HCT116 (cell line): ENCODE measurements at regions not wholly inside any gene's neighbourhood (a gene's known extent, or its start where the extent isn't known, plus 50 kb on each side); places are given as distances from the start of the nearest gene placed in this dataset.

Source experiments
- ATAC-seq: fragments of 200-7000 bp; cut with Tn5 transposase; 2 replicates; pipeline ENCODE4 v1.9.1; 2020; ENCODE audit warnings: mild to moderate bottlenecking, moderate library complexity
- BruUV-seq: library from RNA; stranded (reverse); fragments of 400-500 nt; replicated peaks from 2 replicates; lab custom pipeline; 2021; lab: Mats Ljungman, UMichigan
- CTCF ChIA-PET: fragments of 300-600 bp; sonication (Branson Sonifier 250); formaldehyde crosslinking; loops from one replicate; lab custom pipeline; 2021; ENCODE audit warnings: antibody characterized with exemption; lab: Charles Lee
- POLR2A ChIA-PET: fragments of 300-600, 350-600 bp; sonication (Branson Sonifier 250); formaldehyde crosslinking; loops from one replicate; lab custom pipeline; 2021; ENCODE audit warnings: antibody characterized with exemption; lab: Charles Lee
- RAD21 ChIA-PET, 2 experiments: fragments of 300-600 bp; sonication (Branson Sonifier 250); formaldehyde crosslinking; loops; one replicate each; lab custom pipeline; 2023; ENCODE audit warnings: low total read pairs in 2 of 2; ENCODE audit not compliant: uncharacterized antibody in 2 of 2, unreplicated experiment in 2 of 2, low non-redundant PET in 1 of 2; lab: Charles Lee
- DNase-seq: peaks from one replicate; pipeline ENCODE4 v3.0.0-alpha.2; 2010; ENCODE audit warnings: low read depth, low spot score
- H2AFZ ChIP-seq: fragments of 200-600 bp; shearing (Covaris generic), sonication (generic); 2 replicates; pipeline ENCODE4 v1.6.1; 2017; ENCODE audit warnings: low read depth, mixed run types, mixed read lengths, antibody characterized with exemption, low read length; ENCODE audit not compliant: poor library complexity, severe bottlenecking
- H3K27ac ChIP-seq: 2 replicates; pipeline ENCODE4 v1.5.1; 2012; ENCODE audit warnings: low read depth, low read length
- H3K27me3 ChIP-seq: fragments of 200-600 bp; sonication (generic); 2 replicates; pipeline ENCODE4 v1.6.1; 2016; ENCODE audit warnings: mixed run types, low read length, mixed read lengths; ENCODE audit not compliant: insufficient read depth
- H3K36me3 ChIP-seq, 2 experiments: fragments of 200-500 bp in 1 of 2; fragments of 200-600 bp in 1 of 2; sonication (Bioruptor generic) in 1 of 2; sonication (generic) in 1 of 2; 2 replicates each; pipeline versions ENCODE4 v1.5.1 to v1.6.1; 2014 to 2016; ENCODE audit warnings: low read length in 2 of 2, inconsistent platforms in 1 of 2, mixed read lengths in 1 of 2, mixed run types in 1 of 2; ENCODE audit not compliant: insufficient read depth in 2 of 2, control insufficient read depth in 1 of 2
- H3K4me1 ChIP-seq, 2 experiments: fragments of 200-600 bp in 1 of 2; sonication (generic) in 1 of 2; 2 replicates each; pipeline versions ENCODE4 v1.5.1 to v1.6.1; 2012 to 2017; ENCODE audit warnings: low read length in 2 of 2, inconsistent platforms in 1 of 2, mild to moderate bottlenecking in 1 of 2, mixed read lengths in 1 of 2, mixed run types in 1 of 2, moderate library complexity in 1 of 2; ENCODE audit not compliant: insufficient read depth in 2 of 2, control insufficient read depth in 1 of 2
- H3K4me2 ChIP-seq: fragments of 200-600 bp; sonication (generic); 2 replicates; pipeline ENCODE4 v1.6.1; 2017; ENCODE audit warnings: mixed run types, low read length, mixed read lengths
- H3K4me3 ChIP-seq, 2 experiments: fragments of 200-600 bp in 1 of 2; sonication (generic) in 1 of 2; replicated peaks in 1 of 2; 2 replicates each; pipeline ENCODE4 v1.5.1; 2011 to 2016; ENCODE audit warnings: low read length in 2 of 2, control low read depth in 1 of 2, low read depth in 1 of 2, mild to moderate bottlenecking in 1 of 2, mixed read lengths in 1 of 2, mixed run types in 1 of 2
- H3K79me2 ChIP-seq: fragments of 200-600 bp; sonication (generic); 2 replicates; pipeline ENCODE4 v1.6.1; 2017; ENCODE audit warnings: mild to moderate bottlenecking, mixed run types, low read length, moderate library complexity, mixed read lengths; ENCODE audit not compliant: insufficient read depth
- H3K9ac ChIP-seq: fragments of 200-600 bp; sonication (generic); 2 replicates; pipeline ENCODE4 v1.6.1; 2016; ENCODE audit warnings: low read length, mixed read lengths
- H3K9me2 ChIP-seq: fragments of 200-600 bp; sonication (generic), shearing (Covaris generic); 2 replicates; pipeline ENCODE4 v1.6.1; 2017; ENCODE audit warnings: mixed run types, mild to moderate bottlenecking, moderate library complexity; ENCODE audit not compliant: insufficient read depth
- H3K9me3 ChIP-seq, 2 experiments: fragments of 200-500 bp in 1 of 2; fragments of 200-600 bp in 1 of 2; sonication (Bioruptor generic) in 1 of 2; sonication (generic) in 1 of 2; 2 replicates each; pipeline ENCODE4 v1.6.1; 2014 to 2017; ENCODE audit warnings: low read length in 2 of 2, mixed read lengths in 2 of 2, inconsistent platforms in 1 of 2, low read depth in 1 of 2, mild to moderate bottlenecking in 1 of 2, mixed run types in 1 of 2, moderate library complexity in 1 of 2; ENCODE audit not compliant: control insufficient read depth in 1 of 2, insufficient read depth in 1 of 2
- H4K20me1 ChIP-seq: fragments of 200-600 bp; sonication (generic), shearing (Covaris generic); 2 replicates; pipeline ENCODE4 v1.6.1; 2017; ENCODE audit warnings: mixed run types, mild to moderate bottlenecking, moderate library complexity; ENCODE audit not compliant: insufficient read depth
- ATF3 ChIP-seq: IDR thresholded peaks from 2 replicates; pipeline ENCODE4 v1.6.1; 2012
- CBX3 ChIP-seq: IDR thresholded peaks from 2 replicates; pipeline ENCODE4 v1.6.1; 2012; ENCODE audit warnings: low read depth
- CEBPB ChIP-seq: IDR thresholded peaks from 2 replicates; pipeline ENCODE4 v1.6.1; 2012; ENCODE audit warnings: low read depth
- CTCF ChIP-seq, 3 experiments: fragments of 200-600 bp in 1 of 3; sonication (generic) in 1 of 3; IDR thresholded peaks in 2 of 3; conservative IDR thresholded peaks in 1 of 3; 2 replicates each; pipeline ENCODE4 v1.5.1; 2012 to 2017; ENCODE audit warnings: low read depth in 2 of 3, low read length in 2 of 3, antibody characterized with exemption in 1 of 3, borderline replicate concordance in 1 of 3, control low read depth in 1 of 3, mild to moderate bottlenecking in 1 of 3, mixed read lengths in 1 of 3, mixed run types in 1 of 3, moderate library complexity in 1 of 3; ENCODE audit not compliant: insufficient read depth in 1 of 3
- EGR1 ChIP-seq: IDR thresholded peaks from 2 replicates; pipeline ENCODE4 v1.6.1; 2012; ENCODE audit warnings: low read depth
- ELF1 ChIP-seq: IDR thresholded peaks from 2 replicates; pipeline ENCODE4 v1.6.1; 2012; ENCODE audit warnings: low read depth, borderline replicate concordance
- JUND ChIP-seq: IDR thresholded peaks from 2 replicates; pipeline ENCODE4 v1.6.1; 2012
- MAX ChIP-seq: IDR thresholded peaks from 2 replicates; pipeline ENCODE4 v1.6.1; 2012
- POLR2A ChIP-seq: IDR thresholded peaks from 2 replicates; pipeline ENCODE4 v1.7.0; 2011; ENCODE audit warnings: borderline replicate concordance; ENCODE audit not compliant: insufficient read depth, insufficient read length; ENCODE audit errors: extremely low read depth
- POLR2AphosphoS5 ChIP-seq: IDR thresholded peaks from 2 replicates; pipeline ENCODE4 v1.6.1; 2011; ENCODE audit warnings: mild to moderate bottlenecking, low read depth, low read length, moderate library complexity
- REST ChIP-seq: IDR thresholded peaks from 2 replicates; pipeline ENCODE4 v1.6.1; 2012; ENCODE audit warnings: low read depth
- SIN3A ChIP-seq: IDR thresholded peaks from 2 replicates; pipeline ENCODE4 v1.6.1; 2012; ENCODE audit warnings: low read depth
- SP1 ChIP-seq: IDR thresholded peaks from 2 replicates; pipeline ENCODE4 v1.6.1; 2012; ENCODE audit warnings: low read depth
- SRF ChIP-seq: IDR thresholded peaks from 2 replicates; pipeline ENCODE4 v1.6.1; 2012; ENCODE audit warnings: low read depth
- TCF7L2 ChIP-seq: IDR thresholded peaks from 2 replicates; pipeline ENCODE4 v1.7.0; 2011; ENCODE audit warnings: borderline replicate concordance, inconsistent platforms; ENCODE audit not compliant: insufficient read depth, insufficient read length; ENCODE audit errors: extremely low read depth
- ZBTB33 ChIP-seq: IDR thresholded peaks from 2 replicates; pipeline ENCODE4 v1.6.1; 2011; ENCODE audit warnings: mild to moderate bottlenecking, low read length, moderate library complexity; ENCODE audit not compliant: insufficient replicate concordance; ENCODE audit errors: extremely low read depth
- ZFX ChIP-seq: fragments of 450-650 bp; IDR thresholded peaks from 2 replicates; pipeline ENCODE4 v1.6.1; 2017
- ZNF274 ChIP-seq: fragments of 200-500 bp; sonication (Bioruptor generic); IDR thresholded peaks from 2 replicates; pipeline ENCODE4 v1.6.1; 2014; ENCODE audit warnings: mild to moderate bottlenecking, low read depth, low read length, inconsistent platforms
- intact Hi-C: fragments of 100-400 bp; cut with micrococcal nuclease; formaldehyde crosslinking; loops from 2 replicates; pipeline ENCODE4 v1.10.0; 2022

GRCh38 chr4:43189741-43190140 lies 297.2 kb downstream of the GRXCR1 start:
- Histone ChIP-seq H3K4me1 (no peaks in the 10 kb centered on the region), H3K9me3 (peaks cover 5 to 17% of the 10 kb centered on the region in 2 experiments; a peak in 3 of 4 replicates), H3K9ac (no peak overlapping the region), H3K27ac (no peak overlapping the region), H3K9me2 (no peaks in the 10 kb centered on the region), H2AFZ (no peak overlapping the region), H3K4me2 (no peak overlapping the region), H3K36me3 (no peaks in the 10 kb centered on the region), H4K20me1 (no peaks in the 10 kb centered on the region), H3K4me3 (no peak overlapping the region), H3K27me3 (no peaks in the 10 kb centered on the region), H3K79me2 (no peaks in the 10 kb centered on the region)
- ChIA-PET POLR2A (no interaction called here), CTCF (no interaction called here), RAD21 (no interaction called here)
- intact Hi-C loops, result no loop called here
- DNase-seq, result no peak
- no peak for TF ChIP-seq SIN3A
- no peak for TF ChIP-seq MAX
- no peak for TF ChIP-seq REST
- no peak for TF ChIP-seq POLR2A
- no peak for TF ChIP-seq ZNF274
- no peak for TF ChIP-seq SP1
- TF ChIP-seq SRF, result no peak
- TF ChIP-seq ZFX, result no peak
- no peak for TF ChIP-seq CTCF (IDR thresholded peaks at IDR 0.05 in 2 of 3, conservative IDR thresholded peaks at IDR 0.05 in 1 of 3; ENCODE audit: borderline replicate concordance in 1 of 3, insufficient read depth in 1 of 3, low read depth in 2 of 3, low read length in 2 of 3)
- TF ChIP-seq JUND, result no peak
- no peak for TF ChIP-seq ATF3
- TF ChIP-seq EGR1, result no peak
- TF ChIP-seq ZBTB33, result no peak
- TF ChIP-seq CBX3, result no peak
- no peak for TF ChIP-seq TCF7L2
- no peak for TF ChIP-seq ELF1
- no peak for TF ChIP-seq POLR2AphosphoS5
- no peak for TF ChIP-seq CEBPB
- no TSS peak for BruUV-seq
- ATAC-seq, result no peak
